Keratinocyte (primary cell): ENCODE measurements at regions not wholly inside any gene's neighbourhood (a gene's known extent, or its start where the extent isn't known, plus 50 kb on each side); places are given as distances from the start of the nearest gene placed in this dataset.

ENCODE experiments used
- DNase-seq: peaks from one replicate; pipeline ENCODE4 v3.0.0-alpha.2; 2011; ENCODE audit warnings: low read depth, missing footprints, low spot score
- FAIRE-seq: peaks from 2 replicates; lab custom pipeline; 2011; peaks lifted over from hg19 to GRCh38; lab: Jason Lieb, UNC
- H2AFZ ChIP-seq: 2 replicates; pipeline ENCODE4 v1.6.0; 2012; ENCODE audit warnings: low read length, control low read depth, inconsistent platforms; ENCODE audit not compliant: control insufficient read depth
- H3K27ac ChIP-seq: 2 replicates; pipeline ENCODE4 v1.5.1; 2011; ENCODE audit warnings: low read length; ENCODE audit not compliant: control insufficient read depth, insufficient read depth
- H3K27me3 ChIP-seq: 3 replicates; pipeline ENCODE4 v1.6.0; 2011; ENCODE audit warnings: low read length; ENCODE audit not compliant: control insufficient read depth, insufficient read depth; ENCODE audit errors: extremely low read depth
- H3K36me3 ChIP-seq, 2 experiments: 2 replicates in 1 of 2; 3 replicates in 1 of 2; pipeline ENCODE4 v1.5.1; 2011; ENCODE audit warnings: low read length in 2 of 2, mild to moderate bottlenecking in 1 of 2; ENCODE audit not compliant: control insufficient read depth in 2 of 2, insufficient read depth in 2 of 2; ENCODE audit errors: extremely low read depth in 1 of 2
- H3K4me1 ChIP-seq: 3 replicates; pipeline ENCODE4 v1.5.1; 2011; ENCODE audit warnings: low read length; ENCODE audit not compliant: control insufficient read depth, insufficient read depth; ENCODE audit errors: extremely low read depth
- H3K4me2 ChIP-seq: 3 replicates; pipeline ENCODE4 v1.6.0; 2011; ENCODE audit warnings: low read depth, low read length; ENCODE audit not compliant: control insufficient read depth, insufficient read depth; ENCODE audit errors: extremely low read depth
- H3K4me3 ChIP-seq, 3 experiments: fragments of 200-600 bp in 1 of 3; sonication (generic) in 1 of 3; 2 replicates in 2 of 3; 3 replicates in 1 of 3; pipeline ENCODE4 v1.5.1; 2011 to 2016; ENCODE audit warnings: low read length in 3 of 3, mild to moderate bottlenecking in 3 of 3, control low read depth in 2 of 3, inconsistent platforms in 1 of 3, low read depth in 1 of 3, mixed read lengths in 1 of 3, mixed run types in 1 of 3, moderate library complexity in 1 of 3; ENCODE audit not compliant: control insufficient read depth in 2 of 3, insufficient read depth in 2 of 3; ENCODE audit errors: extremely low read depth in 1 of 3
- H3K79me2 ChIP-seq: 2 replicates; pipeline ENCODE4 v1.6.0; 2012; ENCODE audit warnings: low read length; ENCODE audit not compliant: control insufficient read depth, insufficient read depth
- H3K9ac ChIP-seq: 3 replicates; pipeline ENCODE4 v1.6.0; 2011; ENCODE audit warnings: low read length; ENCODE audit not compliant: control insufficient read depth, insufficient read depth; ENCODE audit errors: extremely low read depth
- H3K9me1 ChIP-seq: 3 replicates; pipeline ENCODE4 v1.6.0; 2011; ENCODE audit warnings: low read length; ENCODE audit not compliant: control insufficient read depth, insufficient read depth; ENCODE audit errors: extremely low read depth
- H3K9me3 ChIP-seq: 2 replicates; pipeline ENCODE4 v1.5.1; 2012; ENCODE audit warnings: low read depth, low read length; ENCODE audit not compliant: control insufficient read depth
- H4K20me1 ChIP-seq: 3 replicates; pipeline ENCODE4 v1.6.0; 2011; ENCODE audit warnings: low read length; ENCODE audit not compliant: control insufficient read depth, insufficient read depth; ENCODE audit errors: extremely low read depth
- CTCF ChIP-seq, 3 experiments: IDR thresholded peaks in 1 of 3; conservative IDR thresholded peaks in 1 of 3; optimal IDR thresholded peaks in 1 of 3; 2 replicates in 2 of 3; 3 replicates in 1 of 3; pipeline versions ENCODE3 to v1.5.1; 2011; ENCODE audit warnings: low read length in 3 of 3, mild to moderate bottlenecking in 3 of 3, moderate library complexity in 2 of 3, control low read depth in 1 of 3, inconsistent platforms in 1 of 3; ENCODE audit not compliant: insufficient read depth in 2 of 3; ENCODE audit errors: extremely low read depth in 1 of 3
- EZH2 ChIP-seq: IDR thresholded peaks from one replicate; pipeline ENCODE4 v1.6.1; 2012; ENCODE audit warnings: inconsistent platforms, mild to moderate bottlenecking, low read length, moderate library complexity
- dilution Hi-C: fragments of 300-500 bp; cut with MboI; formaldehyde crosslinking; loops from one replicate; pipeline ENCODE4 v1.7.0; 2020; ENCODE audit warnings: low sequenced_read_pairs; ENCODE audit not compliant: extremely low pct_ligation_motif_present

GRCh38 chr11:131219646-131220045 is 150.8 kb upstream of the NTM start:
- H4K20me1 ChIP-seq, result no peaks in the 10 kb centered on the region
- dilution Hi-C loops, result no loop called here
- no peaks in the 10 kb centered on the region for H3K27me3 ChIP-seq

GRCh38 chr11:131223198-131223991 is 147.0 kb upstream of the NTM start:
- H3K27ac ChIP-seq, result no peak overlapping the region
- H2AFZ ChIP-seq, result no peak overlapping the region
- dilution Hi-C loops, result no loop called here
- H3K4me2 ChIP-seq, result no peak overlapping the region
- H3K9me3 ChIP-seq, result no peaks in the 10 kb centered on the region
- no peaks in the 10 kb centered on the region for H3K36me3 ChIP-seq
- H3K27me3 ChIP-seq, result no peaks in the 10 kb centered on the region
- no peaks in the 10 kb centered on the region for H3K9me1 ChIP-seq
- FAIRE-seq, result no peak
- DNase-seq, result no peak
- H3K4me1 ChIP-seq, result no peaks in the 10 kb centered on the region
- no peak overlapping the region for H3K4me3 ChIP-seq
- no peaks in the 10 kb centered on the region for H3K79me2 ChIP-seq
- no peak for TF ChIP-seq CTCF (optimal IDR thresholded peaks at IDR 0.05 in 1 of 3, IDR thresholded peaks at IDR 0.05 in 1 of 3, conservative IDR thresholded peaks at IDR 0.05 in 1 of 3; ENCODE audit: extremely low read depth in 1 of 3, insufficient read depth in 2 of 3, low read length in 3 of 3)
- no peak for TF ChIP-seq EZH2
- H4K20me1 ChIP-seq, result no peaks in the 10 kb centered on the region
- H3K9ac ChIP-seq, result no peak overlapping the region

More at GRCh38 chr11:131219646-131220045, 150.8 kb upstream of the NTM start:
- Histone ChIP-seq H3K27ac (no peak overlapping the region), H3K4me3 (no peak overlapping the region), H3K79me2 (no peaks in the 10 kb centered on the region), H3K9ac (no peak overlapping the region), H3K36me3 (no peaks in the 10 kb centered on the region), H2AFZ (no peak overlapping the region), H3K4me1 (no peaks in the 10 kb centered on the region), H3K9me3 (no peaks in the 10 kb centered on the region), H3K4me2 (no peak overlapping the region), H3K9me1 (no peaks in the 10 kb centered on the region)
- TF ChIP-seq EZH2, result no peak
- TF ChIP-seq CTCF (optimal IDR thresholded peaks at IDR 0.05 in 1 of 3, IDR thresholded peaks at IDR 0.05 in 1 of 3, conservative IDR thresholded peaks at IDR 0.05 in 1 of 3; ENCODE audit: extremely low read depth in 1 of 3, insufficient read depth in 2 of 3, low read length in 3 of 3), result no peak
- FAIRE-seq (no peak), DNase-seq (no peak)
